ENCODE measurements at regions not wholly inside any gene's neighbourhood (a gene's known extent, or its start where the extent isn't known, plus 50 kb on each side); places are given as distances from the start of the nearest gene placed in this dataset.
"Not testable (repeated sequence)": the region's sequence is repeated elsewhere in the genome, so short reads cannot be mapped to it uniquely, and the experiment has no call there.

- no peak for DNase-seq (ENCODE audit: low spot score)
Measured at GRCh38 chr14:30431552-30431951, 127.4 kb upstream of the G2E3 start.

GRCh38 chr14:30440961-30441360, 118.0 kb upstream of the G2E3 start:
- DNase-seq (ENCODE audit: low spot score), result no peak

GRCh38 chr14:30443368-30444007, 115.5 kb upstream of the G2E3 start:
- no peak for DNase-seq (ENCODE audit: low spot score)

- DNase-seq (ENCODE audit: low spot score), result no peak
Measured at GRCh38 chr14:30444451-30444850, 114.5 kb upstream of the G2E3 start.

GRCh38 chr14:30445011-30445793, 113.8 kb upstream of the G2E3 start:
- DNase-seq (ENCODE audit: low spot score), result no peak

- DNase-seq (ENCODE audit: low spot score), result no peak
Measured at GRCh38 chr14:30445852-30446251, 113.1 kb upstream of the G2E3 start.

GRCh38 chr14:30450631-30451545, 108.1 kb upstream of the G2E3 start:
- no peak for DNase-seq (ENCODE audit: low spot score)

- DNase-seq (ENCODE audit: low spot score), result no peak
Measured at GRCh38 chr14:30456296-30456695, 102.7 kb upstream of the G2E3 start.

GRCh38 chr14:30462358-30462757, 96.6 kb upstream of the G2E3 start:
- DNase-seq (ENCODE audit: low spot score), result no peak

GRCh38 chr14:30464481-30464880, 94.5 kb upstream of the G2E3 start:
- no peak for DNase-seq (ENCODE audit: low spot score)

GRCh38 chr14:30468354-30468753, 90.6 kb upstream of the G2E3 start:
- DNase-seq (ENCODE audit: low spot score), result no peak

- DNase-seq (ENCODE audit: low spot score), result no peak
Measured at GRCh38 chr14:30471980-30472379, 87.0 kb upstream of the G2E3 start.

GRCh38 chr14:30473846-30474696, 84.9 kb upstream of the G2E3 start:
- DNase-seq (ENCODE audit: low spot score), result not testable (repeated sequence)

GRCh38 chr14:30482276-30482675, 76.7 kb upstream of the G2E3 start:
- DNase-seq (ENCODE audit: low spot score), result no peak

- DNase-seq (ENCODE audit: low spot score), result no peak
Measured at GRCh38 chr14:30484201-30484600, 74.8 kb upstream of the G2E3 start.

GRCh38 chr14:30484976-30485375, 74.0 kb upstream of the G2E3 start:
- no peak for DNase-seq (ENCODE audit: low spot score)

- no peak for DNase-seq (ENCODE audit: low spot score)
Measured at GRCh38 chr14:30496852-30497251, 62.1 kb upstream of the G2E3 start.

GRCh38 chr14:30499358-30499757, 59.6 kb upstream of the G2E3 start:
- DNase-seq (ENCODE audit: low spot score), result no peak

- no peak for DNase-seq (ENCODE audit: low spot score)
Measured at GRCh38 chr14:30500222-30500621, 58.7 kb upstream of the G2E3 start.

- DNase-seq (ENCODE audit: low spot score), result no peak
Measured at GRCh38 chr14:30507209-30507608, 51.7 kb upstream of the G2E3 start.

Data from hematopoietic multipotent progenitor cell treated with erythropoietin and hydrocortisone succinate and interleukin-3 and kit ligand, for 17 days (in vitro differentiated cells).